HepG2 (cell line): ENCODE measurements at regions not wholly inside any gene's neighbourhood (a gene's known extent, or its start where the extent isn't known, plus 50 kb on each side); places are given as distances from the start of the nearest gene placed in this dataset.

Experiments
- ATAC-seq: fragments of 200-7000 bp; cut with Tn5 transposase; 3 replicates; pipeline ENCODE4 v1.9.1; 2020; ENCODE audit warnings: mild to moderate bottlenecking, moderate library complexity
- BruUV-seq: library from RNA; stranded (reverse); fragments of 400-500 nt; replicated peaks from 2 replicates; lab custom pipeline; 2021; lab: Mats Ljungman, UMichigan
- CTCF ChIA-PET: fragments of 300-600 bp; formaldehyde crosslinking; extraction: SDS; loops from one replicate; lab custom pipeline; 2021; ENCODE audit warnings: low total read pairs, inconsistent platforms, low intra/inter-chr PET ratio; lab: Yijun Ruan, JAX
- POLR2A ChIA-PET: fragments of 350-600 bp; sonication (Branson Sonifier 250); formaldehyde crosslinking; loops from one replicate; lab custom pipeline; 2020; ENCODE audit warnings: antibody characterized with exemption, inconsistent platforms; lab: Yijun Ruan, JAX
- DNase-seq: peaks from one replicate; pipeline ENCODE4 v3.0.0-alpha.2; 2015; ENCODE audit warnings: low spot score
- FAIRE-seq: peaks from 3 replicates; lab custom pipeline; 2011; peaks lifted over from hg19 to GRCh38; lab: Jason Lieb, UNC
- H2AFZ ChIP-seq: one replicate; pipeline ENCODE4 v1.6.1; 2011; ENCODE audit warnings: low read length, inconsistent platforms
- H3K27ac ChIP-seq: fragments of 300-600 bp; 3 replicates; pipeline ENCODE4 v1.8.0; 2011; ENCODE audit warnings: mixed run types, mild to moderate bottlenecking, mixed read lengths, low read length, inconsistent platforms; ENCODE audit not compliant: insufficient read depth; ENCODE audit errors: extremely low read length
- H3K27me3 ChIP-seq, 2 experiments: fragments of 200-600 bp in 1 of 2; 2 replicates in 1 of 2; 3 replicates in 1 of 2; pipeline versions ENCODE4 v1.6.0 to v1.8.0; 2011; ENCODE audit warnings: low read length in 2 of 2, mild to moderate bottlenecking in 2 of 2, moderate library complexity in 2 of 2, inconsistent platforms in 1 of 2; ENCODE audit not compliant: insufficient read depth in 2 of 2, control insufficient read depth in 1 of 2
- H3K36me3 ChIP-seq, 2 experiments: fragments of 200-600 bp in 1 of 2; replicated peaks in 1 of 2; 2 replicates in 1 of 2; 3 replicates in 1 of 2; pipeline versions ENCODE4 v1.5.1 to v1.8.0; 2011; ENCODE audit warnings: low read length in 2 of 2, inconsistent platforms in 1 of 2; ENCODE audit not compliant: insufficient read depth in 2 of 2, control insufficient read depth in 1 of 2
- H3K4me1 ChIP-seq: 2 replicates; pipeline ENCODE4 v1.5.1; 2012; ENCODE audit warnings: low read length, inconsistent platforms; ENCODE audit not compliant: insufficient read depth
- H3K4me2 ChIP-seq: 2 replicates; pipeline ENCODE4 v1.6.0; 2011; ENCODE audit warnings: low read depth, low read length, inconsistent platforms
- H3K4me3 ChIP-seq, 3 experiments: fragments of 200-600 bp in 1 of 3; sonication (generic), shearing (Covaris generic) in 1 of 3; replicated peaks in 1 of 3; 2 replicates each; pipeline ENCODE4 v1.5.1; 2011 to 2016; ENCODE audit warnings: low read length in 3 of 3, inconsistent platforms in 2 of 3, low read depth in 2 of 3, mild to moderate bottlenecking in 2 of 3, control low read depth in 1 of 3, mixed read lengths in 1 of 3; ENCODE audit not compliant: insufficient read depth in 1 of 3
- H3K79me2 ChIP-seq: one replicate; pipeline ENCODE4 v1.6.1; 2011; ENCODE audit warnings: low read length, inconsistent platforms; ENCODE audit not compliant: insufficient read depth
- H3K9ac ChIP-seq: 2 replicates; pipeline ENCODE4 v1.6.0; 2011; ENCODE audit warnings: mild to moderate bottlenecking, low read depth, low read length, inconsistent platforms; ENCODE audit not compliant: insufficient read depth
- H3K9me3 ChIP-seq: 2 replicates; pipeline ENCODE4 v1.5.1; 2012; ENCODE audit warnings: mild to moderate bottlenecking, low read length
- H4K20me1 ChIP-seq: 2 replicates; pipeline ENCODE4 v1.6.0; 2011; ENCODE audit warnings: inconsistent platforms, mild to moderate bottlenecking, low read length, moderate library complexity; ENCODE audit not compliant: insufficient read depth
- ELF4 ChIP-seq: sonication (generic); formaldehyde crosslinking; IDR thresholded peaks from 2 replicates; pipeline ENCODE4 v1.5.0; 2020; ENCODE audit warnings: missing genetic modification reagents, mild to moderate bottlenecking, moderate library complexity, borderline replicate concordance
- ZBTB26 ChIP-seq: IDR thresholded peaks from 2 replicates; pipeline ENCODE4 v1.6.1; 2016; ENCODE audit warnings: missing compliant biosample characterization, missing genetic modification reagents, borderline replicate concordance
- ZNF629 ChIP-seq: sonication (generic); formaldehyde crosslinking; conservative IDR thresholded peaks from 2 replicates; pipeline ENCODE4 v1.5.0; 2020; ENCODE audit warnings: missing genetic modification reagents
- ZUFSP ChIP-seq: sonication (generic); formaldehyde crosslinking; IDR thresholded peaks from 2 replicates; pipeline ENCODE4 v1.9.0; 2021; ENCODE audit warnings: missing genetic modification reagents, mild to moderate bottlenecking, borderline replicate concordance
- WGBS: methylation state at CpG from one replicate; pipeline ENCODE4 v1.1.6; 2017; ENCODE audit warnings: low lambda C conversion rate; 5-methylcytosine and 5-hydroxymethylcytosine counted together
- in situ Hi-C: cut with HindIII; loops from 2 replicates; pipeline ENCODE4 v1.10.0; 2017; ENCODE audit warnings: low pct_unique_long_range_greater_than_20kb; ENCODE audit not compliant: extremely low pct_ligation_motif_present
- intact Hi-C: fragments of 100-400 bp; cut with micrococcal nuclease; formaldehyde crosslinking; loops from one replicate; pipeline ENCODE4 v1.10.0; 2022; ENCODE audit not compliant: unreplicated experiment

GRCh38 chr5:2008851-2009629, 126.3 kb upstream of the IRX4 start:
- H3K9ac ChIP-seq = no peak overlapping the region
- in situ Hi-C loops = no loop called here
- WGBS = 4% methylated on average over 11 of the region's 15 CpGs
- no peak for FAIRE-seq
- no peaks in the 10 kb centered on the region for H3K4me1 ChIP-seq
- H3K27ac ChIP-seq = no peak overlapping the region
- no peaks in the 10 kb centered on the region for H3K36me3 ChIP-seq
- no peak for DNase-seq
- H3K4me2 ChIP-seq = no peak overlapping the region
- BruUV-seq = no TSS peak
- intact Hi-C loops = no loop called here
- POLR2A ChIA-PET = no interaction called here
- no peak overlapping the region for H3K4me3 ChIP-seq
- H3K9me3 ChIP-seq = no peaks in the 10 kb centered on the region
- no peak for ATAC-seq
- H3K27me3 ChIP-seq = peaks cover 5 to 74% of the 10 kb centered on the region in 2 experiments; a peak in 4 of 5 replicates
- H3K79me2 ChIP-seq = no peaks in the 10 kb centered on the region
- CTCF ChIA-PET = no interaction called here
- no peak overlapping the region for H2AFZ ChIP-seq
- H4K20me1 ChIP-seq = no peaks in the 10 kb centered on the region
- TF ChIP-seq ELF4 (CRISPR knock-in tag) (no peak), ZBTB26 (CRISPR knock-in tag) (no peak), ZNF629 (no peak), ZUFSP (CRISPR knock-in tag) (no peak)
